B cell (primary cell): ENCODE measurements at regions not wholly inside any gene's neighbourhood (a gene's known extent, or its start where the extent isn't known, plus 50 kb on each side); places are given as distances from the start of the nearest gene placed in this dataset.

Experiments used
- ATAC-seq: fragments of 200-7000 bp; cut with Tn5 transposase; one replicate; pipeline ENCODE4 v1.10.0; 2021; ENCODE audit warnings: low read depth, mild to moderate bottlenecking, moderate number of reproducible peaks, moderate library complexity
- CTCF ChIA-PET: fragments of 350-600 bp; sonication (Branson Sonifier 250); formaldehyde crosslinking; loops from one replicate; lab custom pipeline; 2021; ENCODE audit warnings: antibody characterized with exemption, inconsistent platforms; lab: Charles Lee
- POLR2A ChIA-PET: fragments of 350-600 bp; sonication (Branson Sonifier 250); formaldehyde crosslinking; loops from one replicate; lab custom pipeline; 2021; ENCODE audit warnings: antibody characterized with exemption; lab: Charles Lee
- DNase-seq: peaks from one replicate; pipeline ENCODE4 v3.0.0; 2013
- H2AFZ ChIP-seq: 2 replicates; pipeline ENCODE4 v1.6.1; 2012; ENCODE audit warnings: mild to moderate bottlenecking, low read depth, low read length; ENCODE audit not compliant: insufficient read depth, poor library complexity, severe bottlenecking
- H3K27ac ChIP-seq, 2 donors: 1 replicate in 1 of 2; 2 replicates in 1 of 2; pipeline ENCODE4 v1.5.1; 2012 to 2013; ENCODE audit warnings: low read length in 2 of 2, mild to moderate bottlenecking in 2 of 2, moderate library complexity in 1 of 2
- H3K27me3 ChIP-seq, 4 experiments: fragments of 200-600 bp in 1 of 4; sonication (generic) in 1 of 4; replicated peaks in 1 of 4; 1 replicate in 2 of 4; 2 replicates in 2 of 4; pipeline versions ENCODE4 v1.6.1 to v1.7.0; 2013 to 2016; ENCODE audit warnings: low read length in 3 of 4, mild to moderate bottlenecking in 2 of 4, mixed read lengths in 1 of 4, moderate library complexity in 1 of 4; ENCODE audit not compliant: insufficient read depth in 4 of 4, control insufficient read depth in 3 of 4; ENCODE audit errors: control extremely low read depth in 1 of 4
- H3K36me3 ChIP-seq, 2 experiments: replicated peaks in 1 of 2; 1 replicate in 1 of 2; 2 replicates in 1 of 2; pipeline versions ENCODE4 v1.6.1 to v1.7.1; 2013; ENCODE audit warnings: low read length in 1 of 2; ENCODE audit not compliant: insufficient read depth in 2 of 2, control insufficient read depth in 1 of 2; ENCODE audit errors: control extremely low read depth in 1 of 2, extremely low read depth in 1 of 2
- H3K4me1 ChIP-seq, 2 donors: fragments of 200-600 bp in 1 of 2; sonication (generic) in 1 of 2; 1 replicate in 1 of 2; 2 replicates in 1 of 2; pipeline versions ENCODE4 v1.5.1 to v1.6.1; 2013 to 2017; ENCODE audit warnings: low read length in 2 of 2; ENCODE audit not compliant: control insufficient read depth in 2 of 2, insufficient read depth in 2 of 2
- H3K4me2 ChIP-seq: replicated peaks from 2 replicates; pipeline ENCODE3; 2012; ENCODE audit warnings: mild to moderate bottlenecking, low read depth, low read length; ENCODE audit not compliant: poor library complexity, severe bottlenecking
- H3K4me3 ChIP-seq, 5 experiments: fragments of 200-600 bp in 1 of 5; sonication (generic) in 1 of 5; 1 replicate in 3 of 5; 2 replicates in 2 of 5; pipeline versions ENCODE4 v1.5.1 to v1.7.0; 2011 to 2016; ENCODE audit warnings: low read length in 4 of 5, mild to moderate bottlenecking in 4 of 5, low read depth in 2 of 5, control low read depth in 1 of 5, moderate library complexity in 1 of 5; ENCODE audit not compliant: insufficient read depth in 1 of 5; ENCODE audit errors: control extremely low read depth in 1 of 5, extremely low read depth in 1 of 5
- H3K79me2 ChIP-seq: fragments of 200-600 bp; sonication (generic); one replicate; pipeline ENCODE4 v1.6.0; 2016; ENCODE audit warnings: low read length; ENCODE audit not compliant: control insufficient read depth, insufficient read depth
- H3K9ac ChIP-seq: fragments of 200-600 bp; sonication (generic); 2 replicates; pipeline ENCODE4 v1.6.1; 2017; ENCODE audit warnings: mild to moderate bottlenecking, low read length, moderate library complexity
- H3K9me3 ChIP-seq, 3 donors: one replicate each; pipeline versions ENCODE4 v1.6.1 to v1.7.1; 2013; ENCODE audit warnings: low read length in 2 of 3; ENCODE audit not compliant: control insufficient read depth in 2 of 3, insufficient read depth in 1 of 3; ENCODE audit errors: control extremely low read depth in 1 of 3
- H4K20me1 ChIP-seq: 2 replicates; pipeline ENCODE4 v1.6.0; 2012; ENCODE audit warnings: mild to moderate bottlenecking, low read length; ENCODE audit not compliant: insufficient read depth, control insufficient read depth, poor library complexity, severe bottlenecking
- H3K27ac Mint-ChIP-seq: one replicate; pipeline ENCODE4 v1.8.0; 2021; ENCODE audit warnings: mixed read lengths
- H3K27me3 Mint-ChIP-seq: one replicate; pipeline ENCODE4 v1.8.0; 2021; ENCODE audit warnings: mixed read lengths
- H3K4me1 Mint-ChIP-seq: one replicate; pipeline ENCODE4 v1.8.0; 2021; ENCODE audit warnings: mixed read lengths
- H3K4me3 Mint-ChIP-seq: one replicate; pipeline ENCODE4 v1.8.0; 2021; ENCODE audit warnings: mixed read lengths
- H3K9me3 Mint-ChIP-seq: one replicate; pipeline ENCODE4 v1.8.0; 2022; ENCODE audit warnings: mixed read lengths; ENCODE audit not compliant: insufficient read depth
- EZH2 ChIP-seq: IDR thresholded peaks from 2 replicates; pipeline ENCODE4 v1.6.1; 2012; ENCODE audit warnings: borderline replicate concordance, low read depth, mild to moderate bottlenecking, moderate library complexity, low read length; ENCODE audit not compliant: insufficient read depth, poor library complexity, severe bottlenecking
- WGBS: methylation state at CpG from one replicate; pipeline ENCODE4 v1.1.5; 2013; ENCODE audit warnings: missing lambda C conversion rate; ENCODE audit not compliant: insufficient coverage; 5-methylcytosine and 5-hydroxymethylcytosine counted together
- intact Hi-C: fragments of 100-400 bp; cut with micrococcal nuclease; formaldehyde crosslinking; loops from one replicate; pipeline ENCODE4 v1.10.0; 2022
- TF ChIP-seq, protein P1 (sequence below): fragments of 200-600 bp; IDR thresholded peaks from one replicate; pipeline ENCODE4 v1.8.0; 2022; ENCODE audit warnings: antibody characterized with exemption, mild to moderate bottlenecking

- H3K27me3 Mint-ChIP-seq: no peaks in the 10 kb centered on the region
- Histone ChIP-seq H3K79me2 (no peaks in the 10 kb centered on the region), H3K4me3 (no peak overlapping the region), H3K9ac (no peak overlapping the region), H4K20me1 (no peaks in the 10 kb centered on the region), H3K36me3 (no peaks in the 10 kb centered on the region), H3K9me3 (no peaks in the 10 kb centered on the region), H3K27ac (no peak overlapping the region), H3K4me2 (no peak overlapping the region), H3K27me3 (no peaks in the 10 kb centered on the region), H3K4me1 (no peaks in the 10 kb centered on the region), H2AFZ (no peak overlapping the region)
- H3K4me1 Mint-ChIP-seq: no peaks in the 10 kb centered on the region
- no peaks in the 10 kb centered on the region for H3K9me3 Mint-ChIP-seq
- H3K27ac Mint-ChIP-seq: no peak overlapping the region
- ChIA-PET CTCF (no interaction called here), POLR2A (no interaction called here)
- TF ChIP-seq, protein P1, sequence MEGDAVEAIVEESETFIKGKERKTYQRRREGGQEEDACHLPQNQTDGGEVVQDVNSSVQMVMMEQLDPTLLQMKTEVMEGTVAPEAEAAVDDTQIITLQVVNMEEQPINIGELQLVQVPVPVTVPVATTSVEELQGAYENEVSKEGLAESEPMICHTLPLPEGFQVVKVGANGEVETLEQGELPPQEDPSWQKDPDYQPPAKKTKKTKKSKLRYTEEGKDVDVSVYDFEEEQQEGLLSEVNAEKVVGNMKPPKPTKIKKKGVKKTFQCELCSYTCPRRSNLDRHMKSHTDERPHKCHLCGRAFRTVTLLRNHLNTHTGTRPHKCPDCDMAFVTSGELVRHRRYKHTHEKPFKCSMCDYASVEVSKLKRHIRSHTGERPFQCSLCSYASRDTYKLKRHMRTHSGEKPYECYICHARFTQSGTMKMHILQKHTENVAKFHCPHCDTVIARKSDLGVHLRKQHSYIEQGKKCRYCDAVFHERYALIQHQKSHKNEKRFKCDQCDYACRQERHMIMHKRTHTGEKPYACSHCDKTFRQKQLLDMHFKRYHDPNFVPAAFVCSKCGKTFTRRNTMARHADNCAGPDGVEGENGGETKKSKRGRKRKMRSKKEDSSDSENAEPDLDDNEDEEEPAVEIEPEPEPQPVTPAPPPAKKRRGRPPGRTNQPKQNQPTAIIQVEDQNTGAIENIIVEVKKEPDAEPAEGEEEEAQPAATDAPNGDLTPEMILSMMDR: no peak
- no peak for TF ChIP-seq EZH2
- DNase-seq: no peak
- no peak overlapping the region for H3K4me3 Mint-ChIP-seq
- intact Hi-C loops: no loop called here
- no peak for ATAC-seq
Measured at GRCh38 chr7:49433794-49434193, 339.6 kb upstream of the VWC2 start.

DNA sequence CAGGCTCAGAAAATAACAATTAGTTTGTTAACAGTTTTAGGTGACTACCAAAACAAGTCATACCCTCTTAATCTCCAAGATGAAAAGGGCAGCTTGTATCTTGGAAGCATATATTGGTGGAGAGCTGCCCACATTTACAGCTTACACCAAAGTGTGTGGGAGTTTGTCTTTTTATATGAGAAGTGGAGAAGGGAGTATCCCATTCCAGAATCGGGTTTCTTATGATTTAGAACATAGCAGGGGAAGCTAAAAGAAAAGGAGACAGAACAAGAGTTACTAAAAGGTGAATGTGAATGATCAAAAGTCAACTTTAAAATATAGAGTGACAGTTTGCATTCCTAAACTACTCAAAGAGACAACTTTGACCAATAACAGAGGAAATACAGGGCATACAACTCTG lies 338.6 kb upstream of the VWC2 start:
- H3K9me3 Mint-ChIP-seq: no peaks in the 10 kb centered on the region
- H4K20me1 ChIP-seq: no peaks in the 10 kb centered on the region
- H2AFZ ChIP-seq: no peak overlapping the region
- no peak overlapping the region for H3K9ac ChIP-seq
- H3K4me3 ChIP-seq: no peak overlapping the region
- TF ChIP-seq EZH2: no peak
- TF ChIP-seq, protein P1: no peak
- ChIA-PET CTCF (no interaction called here), POLR2A (no interaction called here)
- no peaks in the 10 kb centered on the region for H3K27me3 ChIP-seq
- no peaks in the 10 kb centered on the region for H3K9me3 ChIP-seq
- H3K4me2 ChIP-seq: no peak overlapping the region
- no peak for DNase-seq
- no peak overlapping the region for H3K4me3 Mint-ChIP-seq
- no peak overlapping the region for H3K27ac Mint-ChIP-seq
- no peaks in the 10 kb centered on the region for H3K36me3 ChIP-seq
- intact Hi-C loops: no loop called here
- H3K4me1 ChIP-seq: no peaks in the 10 kb centered on the region
- no peaks in the 10 kb centered on the region for H3K27me3 Mint-ChIP-seq
- H3K79me2 ChIP-seq: no peaks in the 10 kb centered on the region
- no peaks in the 10 kb centered on the region for H3K4me1 Mint-ChIP-seq
- no CpG with 5 or more reads among the region's 1 CpG for WGBS
- ATAC-seq: no peak
- H3K27ac ChIP-seq: no peak overlapping the region
